ENCODE measurements at regions not wholly inside any gene's neighbourhood (a gene's known extent, or its start where the extent isn't known, plus 50 kb on each side); places are given as distances from the start of the nearest gene placed in this dataset.

DNA sequence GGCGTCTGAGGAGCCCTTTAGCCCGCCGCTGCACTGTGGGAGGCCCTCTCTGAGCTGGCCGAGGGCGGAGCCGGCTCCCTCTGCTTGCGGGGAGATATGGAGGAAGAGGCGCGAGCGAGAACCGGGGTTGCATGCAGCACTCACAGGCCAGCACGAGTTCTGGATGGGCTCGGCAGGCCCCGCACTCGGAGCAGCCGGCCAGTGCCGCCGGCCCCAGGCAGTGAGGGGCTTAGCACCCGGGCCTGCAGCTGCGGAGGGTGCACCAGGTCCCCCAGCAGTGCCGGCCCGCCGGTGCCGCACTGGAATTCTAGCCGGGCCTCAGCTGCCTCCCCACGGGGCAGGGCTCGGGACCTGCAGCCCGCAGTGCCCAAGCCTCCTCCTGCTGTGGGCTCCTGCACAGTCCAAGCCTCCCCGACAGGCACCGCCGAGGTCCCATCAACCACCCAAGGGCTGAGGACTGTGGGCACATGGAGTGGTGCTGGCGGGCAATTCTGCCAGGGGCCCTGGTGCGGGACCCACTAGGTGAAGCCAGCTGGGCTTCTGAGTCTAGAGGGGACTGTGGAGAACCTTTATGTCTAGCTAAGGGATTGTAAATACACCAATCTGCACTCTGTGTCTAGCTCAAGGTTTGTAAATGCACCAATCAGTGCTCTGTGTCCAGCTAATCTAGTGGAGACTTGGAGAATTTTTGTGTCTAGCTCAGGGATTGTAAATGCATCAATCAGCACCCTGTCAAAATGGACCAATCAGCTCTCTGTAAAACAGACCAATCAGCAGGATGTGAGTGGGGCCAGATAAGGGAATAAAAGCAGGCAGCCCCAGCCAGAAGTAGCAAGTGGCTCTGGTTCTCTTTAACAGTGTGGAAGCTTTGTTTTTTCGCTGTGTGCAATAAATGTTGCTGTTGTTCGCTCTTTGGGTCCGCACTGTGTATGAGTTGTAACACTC is 329.7 kb upstream of the JARID2 start:
- ATAC-seq (no peak), DNase-seq (ENCODE audit: low spot score) (no peak)
- TF ChIP-seq, protein P1, sequence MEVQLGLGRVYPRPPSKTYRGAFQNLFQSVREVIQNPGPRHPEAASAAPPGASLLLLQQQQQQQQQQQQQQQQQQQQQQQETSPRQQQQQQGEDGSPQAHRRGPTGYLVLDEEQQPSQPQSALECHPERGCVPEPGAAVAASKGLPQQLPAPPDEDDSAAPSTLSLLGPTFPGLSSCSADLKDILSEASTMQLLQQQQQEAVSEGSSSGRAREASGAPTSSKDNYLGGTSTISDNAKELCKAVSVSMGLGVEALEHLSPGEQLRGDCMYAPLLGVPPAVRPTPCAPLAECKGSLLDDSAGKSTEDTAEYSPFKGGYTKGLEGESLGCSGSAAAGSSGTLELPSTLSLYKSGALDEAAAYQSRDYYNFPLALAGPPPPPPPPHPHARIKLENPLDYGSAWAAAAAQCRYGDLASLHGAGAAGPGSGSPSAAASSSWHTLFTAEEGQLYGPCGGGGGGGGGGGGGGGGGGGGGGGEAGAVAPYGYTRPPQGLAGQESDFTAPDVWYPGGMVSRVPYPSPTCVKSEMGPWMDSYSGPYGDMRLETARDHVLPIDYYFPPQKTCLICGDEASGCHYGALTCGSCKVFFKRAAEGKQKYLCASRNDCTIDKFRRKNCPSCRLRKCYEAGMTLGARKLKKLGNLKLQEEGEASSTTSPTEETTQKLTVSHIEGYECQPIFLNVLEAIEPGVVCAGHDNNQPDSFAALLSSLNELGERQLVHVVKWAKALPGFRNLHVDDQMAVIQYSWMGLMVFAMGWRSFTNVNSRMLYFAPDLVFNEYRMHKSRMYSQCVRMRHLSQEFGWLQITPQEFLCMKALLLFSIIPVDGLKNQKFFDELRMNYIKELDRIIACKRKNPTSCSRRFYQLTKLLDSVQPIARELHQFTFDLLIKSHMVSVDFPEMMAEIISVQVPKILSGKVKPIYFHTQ (CRISPR knock-in tag; IDR thresholded peaks at IDR 0.05): no peak
- TF ChIP-seq ZNF121 (CRISPR knock-in tag; IDR thresholded peaks at IDR 0.05) (no peak), SP1 (CRISPR knock-in tag; conservative IDR thresholded peaks at IDR 0.05) (no peak), ELF4 (CRISPR knock-in tag; IDR thresholded peaks at IDR 0.05; ENCODE audit: low read depth) (no peak), NR3C1 (CRISPR knock-in tag; conservative IDR thresholded peaks at IDR 0.05; ENCODE audit: low read depth) (no peak), ZNF263 (CRISPR knock-in tag; IDR thresholded peaks at IDR 0.05; ENCODE audit: low read depth) (no peak), NR1H2 (CRISPR knock-in tag; IDR thresholded peaks at IDR 0.05) (no peak), NFYB (CRISPR knock-in tag; conservative IDR thresholded peaks at IDR 0.05; ENCODE audit: low read depth) (no peak), MYBL2 (CRISPR knock-in tag; IDR thresholded peaks at IDR 0.05) (no peak), SMAD4 (CRISPR knock-in tag; IDR thresholded peaks at IDR 0.05) (no peak), GRHL2 (CRISPR knock-in tag; IDR thresholded peaks at IDR 0.05; ENCODE audit: insufficient replicate concordance, severe bottlenecking) (no peak), ZNF671 (CRISPR knock-in tag; IDR thresholded peaks at IDR 0.05) (no peak), JAZF1 (CRISPR knock-in tag; IDR thresholded peaks at IDR 0.05) (no peak)
- TF ChIP-seq, protein P2, sequence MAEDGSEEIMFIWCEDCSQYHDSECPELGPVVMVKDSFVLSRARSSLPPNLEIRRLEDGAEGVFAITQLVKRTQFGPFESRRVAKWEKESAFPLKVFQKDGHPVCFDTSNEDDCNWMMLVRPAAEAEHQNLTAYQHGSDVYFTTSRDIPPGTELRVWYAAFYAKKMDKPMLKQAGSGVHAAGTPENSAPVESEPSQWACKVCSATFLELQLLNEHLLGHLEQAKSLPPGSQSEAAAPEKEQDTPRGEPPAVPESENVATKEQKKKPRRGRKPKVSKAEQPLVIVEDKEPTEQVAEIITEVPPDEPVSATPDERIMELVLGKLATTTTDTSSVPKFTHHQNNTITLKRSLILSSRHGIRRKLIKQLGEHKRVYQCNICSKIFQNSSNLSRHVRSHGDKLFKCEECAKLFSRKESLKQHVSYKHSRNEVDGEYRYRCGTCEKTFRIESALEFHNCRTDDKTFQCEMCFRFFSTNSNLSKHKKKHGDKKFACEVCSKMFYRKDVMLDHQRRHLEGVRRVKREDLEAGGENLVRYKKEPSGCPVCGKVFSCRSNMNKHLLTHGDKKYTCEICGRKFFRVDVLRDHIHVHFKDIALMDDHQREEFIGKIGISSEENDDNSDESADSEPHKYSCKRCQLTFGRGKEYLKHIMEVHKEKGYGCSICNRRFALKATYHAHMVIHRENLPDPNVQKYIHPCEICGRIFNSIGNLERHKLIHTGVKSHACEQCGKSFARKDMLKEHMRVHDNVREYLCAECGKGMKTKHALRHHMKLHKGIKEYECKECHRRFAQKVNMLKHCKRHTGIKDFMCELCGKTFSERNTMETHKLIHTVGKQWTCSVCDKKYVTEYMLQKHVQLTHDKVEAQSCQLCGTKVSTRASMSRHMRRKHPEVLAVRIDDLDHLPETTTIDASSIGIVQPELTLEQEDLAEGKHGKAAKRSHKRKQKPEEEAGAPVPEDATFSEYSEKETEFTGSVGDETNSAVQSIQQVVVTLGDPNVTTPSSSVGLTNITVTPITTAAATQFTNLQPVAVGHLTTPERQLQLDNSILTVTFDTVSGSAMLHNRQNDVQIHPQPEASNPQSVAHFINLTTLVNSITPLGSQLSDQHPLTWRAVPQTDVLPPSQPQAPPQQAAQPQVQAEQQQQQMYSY (CRISPR knock-in tag; IDR thresholded peaks at IDR 0.05): no peak
- TF ChIP-seq, protein P3, sequence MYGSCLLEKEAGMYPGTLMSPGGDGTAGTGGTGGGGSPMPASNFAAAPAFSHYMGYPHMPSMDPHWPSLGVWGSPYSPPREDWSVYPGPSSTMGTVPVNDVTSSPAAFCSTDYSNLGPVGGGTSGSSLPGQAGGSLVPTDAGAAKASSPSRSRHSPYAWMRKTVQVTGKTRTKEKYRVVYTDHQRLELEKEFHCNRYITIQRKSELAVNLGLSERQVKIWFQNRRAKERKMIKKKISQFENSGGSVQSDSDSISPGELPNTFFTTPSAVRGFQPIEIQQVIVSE (CRISPR knock-in tag; IDR thresholded peaks at IDR 0.05; ENCODE audit: borderline replicate concordance): no peak
- TF ChIP-seq, protein P4, sequence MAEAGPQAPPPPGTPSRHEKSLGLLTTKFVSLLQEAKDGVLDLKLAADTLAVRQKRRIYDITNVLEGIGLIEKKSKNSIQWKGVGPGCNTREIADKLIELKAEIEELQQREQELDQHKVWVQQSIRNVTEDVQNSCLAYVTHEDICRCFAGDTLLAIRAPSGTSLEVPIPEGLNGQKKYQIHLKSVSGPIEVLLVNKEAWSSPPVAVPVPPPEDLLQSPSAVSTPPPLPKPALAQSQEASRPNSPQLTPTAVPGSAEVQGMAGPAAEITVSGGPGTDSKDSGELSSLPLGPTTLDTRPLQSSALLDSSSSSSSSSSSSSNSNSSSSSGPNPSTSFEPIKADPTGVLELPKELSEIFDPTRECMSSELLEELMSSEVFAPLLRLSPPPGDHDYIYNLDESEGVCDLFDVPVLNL (CRISPR knock-in tag; IDR thresholded peaks at IDR 0.05; ENCODE audit: borderline replicate concordance, low read depth): no peak
- TF ChIP-seq, protein P5, sequence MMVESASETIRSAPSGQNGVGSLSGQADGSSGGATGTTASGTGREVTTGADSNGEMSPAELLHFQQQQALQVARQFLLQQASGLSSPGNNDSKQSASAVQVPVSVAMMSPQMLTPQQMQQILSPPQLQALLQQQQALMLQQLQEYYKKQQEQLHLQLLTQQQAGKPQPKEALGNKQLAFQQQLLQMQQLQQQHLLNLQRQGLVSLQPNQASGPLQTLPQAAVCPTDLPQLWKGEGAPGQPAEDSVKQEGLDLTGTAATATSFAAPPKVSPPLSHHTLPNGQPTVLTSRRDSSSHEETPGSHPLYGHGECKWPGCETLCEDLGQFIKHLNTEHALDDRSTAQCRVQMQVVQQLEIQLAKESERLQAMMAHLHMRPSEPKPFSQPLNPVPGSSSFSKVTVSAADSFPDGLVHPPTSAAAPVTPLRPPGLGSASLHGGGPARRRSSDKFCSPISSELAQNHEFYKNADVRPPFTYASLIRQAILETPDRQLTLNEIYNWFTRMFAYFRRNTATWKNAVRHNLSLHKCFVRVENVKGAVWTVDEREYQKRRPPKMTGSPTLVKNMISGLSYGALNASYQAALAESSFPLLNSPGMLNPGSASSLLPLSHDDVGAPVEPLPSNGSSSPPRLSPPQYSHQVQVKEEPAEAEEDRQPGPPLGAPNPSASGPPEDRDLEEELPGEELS (CRISPR knock-in tag; IDR thresholded peaks at IDR 0.05): no peak
- TF ChIP-seq, protein P6, sequence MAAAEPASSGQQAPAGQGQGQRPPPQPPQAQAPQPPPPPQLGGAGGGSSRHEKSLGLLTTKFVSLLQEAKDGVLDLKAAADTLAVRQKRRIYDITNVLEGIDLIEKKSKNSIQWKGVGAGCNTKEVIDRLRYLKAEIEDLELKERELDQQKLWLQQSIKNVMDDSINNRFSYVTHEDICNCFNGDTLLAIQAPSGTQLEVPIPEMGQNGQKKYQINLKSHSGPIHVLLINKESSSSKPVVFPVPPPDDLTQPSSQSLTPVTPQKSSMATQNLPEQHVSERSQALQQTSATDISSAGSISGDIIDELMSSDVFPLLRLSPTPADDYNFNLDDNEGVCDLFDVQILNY (CRISPR knock-in tag; IDR thresholded peaks at IDR 0.05): no peak
- TF ChIP-seq, protein P7, sequence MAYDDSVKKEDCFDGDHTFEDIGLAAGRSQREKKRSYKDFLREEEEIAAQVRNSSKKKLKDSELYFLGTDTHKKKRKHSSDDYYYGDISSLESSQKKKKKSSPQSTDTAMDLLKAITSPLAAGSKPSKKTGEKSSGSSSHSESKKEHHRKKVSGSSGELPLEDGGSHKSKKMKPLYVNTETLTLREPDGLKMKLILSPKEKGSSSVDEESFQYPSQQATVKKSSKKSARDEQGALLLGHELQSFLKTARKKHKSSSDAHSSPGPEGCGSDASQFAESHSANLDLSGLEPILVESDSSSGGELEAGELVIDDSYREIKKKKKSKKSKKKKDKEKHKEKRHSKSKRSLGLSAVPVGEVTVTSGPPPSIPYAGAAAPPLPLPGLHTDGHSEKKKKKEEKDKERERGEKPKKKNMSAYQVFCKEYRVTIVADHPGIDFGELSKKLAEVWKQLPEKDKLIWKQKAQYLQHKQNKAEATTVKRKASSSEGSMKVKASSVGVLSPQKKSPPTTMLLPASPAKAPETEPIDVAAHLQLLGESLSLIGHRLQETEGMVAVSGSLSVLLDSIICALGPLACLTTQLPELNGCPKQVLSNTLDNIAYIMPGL (CRISPR knock-in tag; IDR thresholded peaks at IDR 0.05): no peak
- peaks cover 42% of the 10 kb centered on the region for H3K4me1 Mint-ChIP-seq
- peaks cover 4% of the 10 kb centered on the region; the same call in 1 of the 2 replicates for H3K36me3 Mint-ChIP-seq
- peaks cover 4% of the 10 kb centered on the region for H3K9me3 Mint-ChIP-seq
- ChIA-PET CTCF (no interaction called here), POLR2A (interaction anchor here (0.6 to 0.7 kb wide), 2 partner anchors 312 to 386 kb away, joined by 4 read pairs; no protein-coding TSS in a partner anchor)
- no peak overlapping the region for H3K4me3 Mint-ChIP-seq
- no peaks in the 10 kb centered on the region for H3K27me3 Mint-ChIP-seq (ENCODE audit: low read depth)
- 0 out of 2 replicates have a peak overlapping the region, but pooled peaks have one; percentile 38 for H3K27ac Mint-ChIP-seq
